ENCODE measurements at regions not wholly inside any gene's neighbourhood (a gene's known extent, or its start where the extent isn't known, plus 50 kb on each side); places are given as distances from the start of the nearest gene placed in this dataset.
A peak's percentile ranks its signal among the peaks of the same experiment; 100 is the strongest.

- H4K20me1 ChIP-seq (ENCODE audit: insufficient read depth, low read length) = no peaks in the 10 kb centered on the region
- POLR2A ChIA-PET (ENCODE audit: unreplicated experiment) = no interaction called here
- no peak overlapping the region for H2AK5ac ChIP-seq (ENCODE audit: low read depth, low read length)
- no peak overlapping the region for H2BK15ac ChIP-seq (ENCODE audit: low read depth, low read length)
- H4K8ac ChIP-seq (ENCODE audit: low read depth in 2 of 2, low read length in 2 of 2) = no peak overlapping the region
- H3K56ac ChIP-seq (ENCODE audit: extremely low read depth, insufficient read depth, low read length) = no peak overlapping the region
- H3K23ac ChIP-seq (ENCODE audit: low read depth, low read length) = no peak overlapping the region
- H3K27me3 ChIP-seq (ENCODE audit: control insufficient read depth, insufficient read depth, low read length) = peaks cover 9% of the 10 kb centered on the region
- in situ Hi-C loops (cut with MboI; ENCODE audit: low sequenced_read_pairs) = no loop called here
- no peak overlapping the region for H2BK120ac ChIP-seq (ENCODE audit: low read depth, low read length)
- CTCF ChIA-PET = no interaction called here
- H3K4me2 ChIP-seq (ENCODE audit: low read depth, low read length) = no peak overlapping the region
- intact Hi-C loops (cut with micrococcal nuclease) = no loop called here
- H3K4ac ChIP-seq (ENCODE audit: low read depth, low read length) = no peak overlapping the region
- H3K36me3 ChIP-seq (ENCODE audit: control insufficient read depth, insufficient read depth, low read length) = no peaks in the 10 kb centered on the region
- ATAC-seq (ENCODE audit: low read depth) = no peak
- H3K9me3 ChIP-seq (ENCODE audit: control insufficient read depth, insufficient read depth, low read length) = 0 out of 2 replicates have a peak, but pooled peaks cover 2% of the 10 kb centered on the region
- no peak overlapping the region for H2AFZ ChIP-seq (replicated peaks; ENCODE audit: low read length, poor library complexity)
- TF ChIP-seq MXI1 (IDR thresholded peaks at IDR 0.05; ENCODE audit: borderline replicate concordance, low read depth, low read length) (no peak), RAD21 (IDR thresholded peaks at IDR 0.05; ENCODE audit: low read length) (no peak), MAFK (IDR thresholded peaks at IDR 0.05; ENCODE audit: low read depth, low read length) (peak; percentile 74), SMC3 (IDR thresholded peaks at IDR 0.05; ENCODE audit: low read depth, low read length) (no peak), NFE2L2 (IDR thresholded peaks at IDR 0.05; ENCODE audit: low read depth, low read length) (no peak), BHLHE40 (IDR thresholded peaks at IDR 0.05; ENCODE audit: low read depth, low read length) (no peak)
- H2BK5ac ChIP-seq (ENCODE audit: low read depth, low read length, poor library complexity, severe bottlenecking) = no peak overlapping the region
- H3K4me1 ChIP-seq (ENCODE audit: control insufficient read depth, insufficient read depth, low read length) = no peaks in the 10 kb centered on the region
- no peak overlapping the region for H3K18ac ChIP-seq (ENCODE audit: low read depth, low read length)
- H4K5ac ChIP-seq (ENCODE audit: low read depth, low read length) = no peak overlapping the region
- no peaks in the 10 kb centered on the region for H3K9me1 ChIP-seq (ENCODE audit: insufficient read depth, low read length)
- no peak overlapping the region for H3K9ac ChIP-seq (ENCODE audit: low read depth, low read length)
- no peak overlapping the region for H2BK20ac ChIP-seq (ENCODE audit: low read depth, low read length)
- no peak overlapping the region for H4K91ac ChIP-seq (ENCODE audit: insufficient read depth, low read depth, low read length)
- DNase-seq = no peak
- dilution Hi-C loops (cut with HindIII; ENCODE audit: low sequenced_read_pairs, unreplicated experiment) = no loop called here
- no peak overlapping the region for H3K14ac ChIP-seq (replicated peaks; ENCODE audit: low read depth, low read length)
- WGBS, 2 experiments (ENCODE audit: extremely low coverage in 2 of 2, insufficient read length in 1 of 2) = no CpG with 5 or more reads among the region's 6 CpGs
- no peak overlapping the region for H3K27ac ChIP-seq (ENCODE audit: insufficient read depth, low read length)
- no TSS peak for BruUV-seq (replicated peaks)
- no peaks in the 10 kb centered on the region for H3K79me1 ChIP-seq (ENCODE audit: low read depth in 1 of 2, low read length in 2 of 2)
- no peak overlapping the region for H3K4me3 ChIP-seq (ENCODE audit: insufficient read depth, low read depth, low read length)
- no peak overlapping the region for H2AK9ac ChIP-seq (replicated peaks; ENCODE audit: low read depth, low read length, poor library complexity)
Observed at GRCh38 chr3:72678867-72679266, 169.4 kb downstream of the SHQ1 start.

Measured in IMR-90 (cell line).